ENCODE measurements at regions not wholly inside any gene's neighbourhood (a gene's known extent, or its start where the extent isn't known, plus 50 kb on each side); places are given as distances from the start of the nearest gene placed in this dataset.
"Not testable (repeated sequence)": the region's sequence is repeated elsewhere in the genome, so short reads cannot be mapped to it uniquely, and the experiment has no call there.

GRCh38 chr1:214095896-214096295, 108.1 kb downstream of the PROX1 start:
- DNase-seq (ENCODE audit: low spot score) = not testable (repeated sequence)

GRCh38 chr1:214101246-214101645, 113.5 kb downstream of the PROX1 start:
- no peak for DNase-seq (ENCODE audit: low spot score)

- no peak for DNase-seq (ENCODE audit: low spot score)
Measured at GRCh38 chr1:214101828-214102227, 114.1 kb downstream of the PROX1 start.

GRCh38 chr1:214102907-214103306, 115.1 kb downstream of the PROX1 start:
- DNase-seq (ENCODE audit: low spot score) = no peak

GRCh38 chr1:214103778-214104177, 116.0 kb downstream of the PROX1 start:
- no peak for DNase-seq (ENCODE audit: low spot score)

- DNase-seq (ENCODE audit: low spot score) = no peak
Measured at GRCh38 chr1:214106375-214106774, 118.6 kb downstream of the PROX1 start.

GRCh38 chr1:214107322-214108096, 119.7 kb downstream of the PROX1 start:
- DNase-seq (ENCODE audit: low spot score) = no peak

GRCh38 chr1:214108097-214108446, 120.3 kb downstream of the PROX1 start:
- no peak for DNase-seq (ENCODE audit: low spot score)

GRCh38 chr1:214111796-214112195, 124.0 kb downstream of the PROX1 start:
- no peak for DNase-seq (ENCODE audit: low spot score)

GRCh38 chr1:214116258-214116657, 128.5 kb downstream of the PROX1 start:
- DNase-seq (ENCODE audit: low spot score) = no peak

GRCh38 chr1:214117780-214118179, 130.0 kb downstream of the PROX1 start:
- no peak for DNase-seq (ENCODE audit: low spot score)

- no peak for DNase-seq (ENCODE audit: low spot score)
Measured at GRCh38 chr1:214120191-214120590, 132.4 kb downstream of the PROX1 start.

- no peak for DNase-seq (ENCODE audit: low spot score)
Measured at GRCh38 chr1:214120951-214121350, 133.2 kb downstream of the PROX1 start.

- DNase-seq (ENCODE audit: low spot score) = no peak
Measured at GRCh38 chr1:214122110-214122509, 134.3 kb downstream of the PROX1 start.

GRCh38 chr1:214123061-214123784, 135.4 kb downstream of the PROX1 start:
- DNase-seq (ENCODE audit: low spot score) = peak; percentile 78

GRCh38 chr1:214124281-214124805, 136.6 kb downstream of the PROX1 start:
- DNase-seq (ENCODE audit: low spot score) = no peak

- DNase-seq (ENCODE audit: low spot score) = no peak
Measured at GRCh38 chr1:214124915-214125314, 137.1 kb downstream of the PROX1 start.

- no peak for DNase-seq (ENCODE audit: low spot score)
Measured at GRCh38 chr1:214125819-214126218, 138.0 kb downstream of the PROX1 start.

- DNase-seq (ENCODE audit: low spot score) = no peak
Measured at GRCh38 chr1:214126697-214127146, 138.9 kb downstream of the PROX1 start.

- no peak for DNase-seq (ENCODE audit: low spot score)
Measured at GRCh38 chr1:214127705-214128104, 139.9 kb downstream of the PROX1 start.

GRCh38 chr1:214135886-214136285, 145.1 kb upstream of the SMYD2 start:
- no peak for DNase-seq (ENCODE audit: low spot score)

GRCh38 chr1:214136324-214136919, 144.5 kb upstream of the SMYD2 start:
- DNase-seq (ENCODE audit: low spot score) = no peak

GRCh38 chr1:214141486-214141885, 139.5 kb upstream of the SMYD2 start:
- DNase-seq (ENCODE audit: low spot score) = no peak
